ENCODE measurements at regions not wholly inside any gene's neighbourhood (a gene's known extent, or its start where the extent isn't known, plus 50 kb on each side); places are given as distances from the start of the nearest gene placed in this dataset.

GRCh38 chr18:71827301-71827700 is 716.8 kb downstream of the CBLN2 start:
- ATAC-seq: no peak
- Mint-ChIP-seq H3K4me3 (no peak overlapping the region), H3K36me3 (peaks cover 27% of the 10 kb centered on the region), H3K27me3 (ENCODE audit: low read depth) (peaks cover 3% of the 10 kb centered on the region), H3K9me3 (peaks cover 49% of the 10 kb centered on the region), H3K4me1 (peaks cover 11% of the 10 kb centered on the region), H3K27ac (no peak overlapping the region)
- CTCF ChIA-PET: no interaction called here
- no peak for DNase-seq (ENCODE audit: low spot score)
- POLR2A ChIA-PET: no interaction called here
- no peak for TF ChIP-seq JUN (CRISPR knock-in tag; IDR thresholded peaks at IDR 0.05)
- TF ChIP-seq, protein P1, sequence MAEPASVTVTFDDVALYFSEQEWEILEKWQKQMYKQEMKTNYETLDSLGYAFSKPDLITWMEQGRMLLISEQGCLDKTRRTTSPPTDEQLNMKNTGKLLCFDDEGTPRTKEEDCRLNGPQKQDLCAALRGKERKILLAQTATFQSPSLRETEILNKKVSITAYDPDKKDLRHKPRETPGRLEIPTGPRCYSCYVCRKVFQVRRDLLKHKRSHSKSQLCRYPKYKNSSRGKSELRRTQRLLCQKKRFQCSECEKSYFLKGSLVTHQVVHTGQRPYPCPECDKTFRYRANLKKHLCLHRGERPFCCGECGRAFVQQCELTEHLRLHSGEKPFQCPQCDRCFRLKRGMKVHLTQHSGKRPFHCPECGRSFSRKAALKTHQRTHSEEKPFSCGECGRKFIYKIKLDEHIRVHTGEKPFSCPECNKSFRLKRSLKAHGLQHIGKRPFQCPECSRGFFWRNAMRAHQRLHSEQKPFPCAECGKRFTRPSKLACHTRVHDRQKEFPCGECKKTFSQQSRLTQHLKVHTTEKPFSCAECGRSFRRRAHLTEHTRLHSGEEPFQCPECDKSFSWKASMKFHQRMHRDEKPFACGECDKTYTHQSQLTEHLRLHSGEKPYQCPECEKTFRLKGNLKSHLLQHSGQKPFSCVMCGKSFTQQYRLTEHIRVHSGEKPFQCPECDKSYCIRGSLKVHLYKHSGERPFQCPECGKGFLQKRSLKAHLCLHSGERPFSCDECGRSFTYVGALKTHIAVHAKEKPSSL (CRISPR knock-in tag; conservative IDR thresholded peaks at IDR 0.05): no peak
- no peak for TF ChIP-seq ZNF396 (CRISPR knock-in tag; IDR thresholded peaks at IDR 0.05; ENCODE audit: borderline replicate concordance)
- TF ChIP-seq FOXP1 (CRISPR knock-in tag; IDR thresholded peaks at IDR 0.05; ENCODE audit: borderline replicate concordance): no peak
- no peak for TF ChIP-seq GABPB1 (CRISPR knock-in tag; IDR thresholded peaks at IDR 0.05)
- no peak for TF ChIP-seq HMGA2 (CRISPR knock-in tag; IDR thresholded peaks at IDR 0.05)
- no peak for TF ChIP-seq ZBTB21 (CRISPR knock-in tag; IDR thresholded peaks at IDR 0.05; ENCODE audit: borderline replicate concordance)
- TF ChIP-seq NFE2L1 (CRISPR knock-in tag; IDR thresholded peaks at IDR 0.05): no peak
- TF ChIP-seq, protein P2, sequence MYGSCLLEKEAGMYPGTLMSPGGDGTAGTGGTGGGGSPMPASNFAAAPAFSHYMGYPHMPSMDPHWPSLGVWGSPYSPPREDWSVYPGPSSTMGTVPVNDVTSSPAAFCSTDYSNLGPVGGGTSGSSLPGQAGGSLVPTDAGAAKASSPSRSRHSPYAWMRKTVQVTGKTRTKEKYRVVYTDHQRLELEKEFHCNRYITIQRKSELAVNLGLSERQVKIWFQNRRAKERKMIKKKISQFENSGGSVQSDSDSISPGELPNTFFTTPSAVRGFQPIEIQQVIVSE (CRISPR knock-in tag; IDR thresholded peaks at IDR 0.05; ENCODE audit: borderline replicate concordance): no peak
- no peak for TF ChIP-seq IRF2 (CRISPR knock-in tag; IDR thresholded peaks at IDR 0.05; ENCODE audit: borderline replicate concordance, low read depth)
- TF ChIP-seq NFYB (CRISPR knock-in tag; conservative IDR thresholded peaks at IDR 0.05; ENCODE audit: low read depth): no peak
- TF ChIP-seq SP1 (CRISPR knock-in tag; conservative IDR thresholded peaks at IDR 0.05): no peak
- no peak for TF ChIP-seq FOXJ3 (CRISPR knock-in tag; IDR thresholded peaks at IDR 0.05; ENCODE audit: borderline replicate concordance)
- TF ChIP-seq, protein P3, sequence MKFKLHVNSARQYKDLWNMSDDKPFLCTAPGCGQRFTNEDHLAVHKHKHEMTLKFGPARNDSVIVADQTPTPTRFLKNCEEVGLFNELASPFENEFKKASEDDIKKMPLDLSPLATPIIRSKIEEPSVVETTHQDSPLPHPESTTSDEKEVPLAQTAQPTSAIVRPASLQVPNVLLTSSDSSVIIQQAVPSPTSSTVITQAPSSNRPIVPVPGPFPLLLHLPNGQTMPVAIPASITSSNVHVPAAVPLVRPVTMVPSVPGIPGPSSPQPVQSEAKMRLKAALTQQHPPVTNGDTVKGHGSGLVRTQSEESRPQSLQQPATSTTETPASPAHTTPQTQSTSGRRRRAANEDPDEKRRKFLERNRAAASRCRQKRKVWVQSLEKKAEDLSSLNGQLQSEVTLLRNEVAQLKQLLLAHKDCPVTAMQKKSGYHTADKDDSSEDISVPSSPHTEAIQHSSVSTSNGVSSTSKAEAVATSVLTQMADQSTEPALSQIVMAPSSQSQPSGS (CRISPR knock-in tag; IDR thresholded peaks at IDR 0.05; ENCODE audit: borderline replicate concordance, low read depth): no peak
- TF ChIP-seq, protein P4, sequence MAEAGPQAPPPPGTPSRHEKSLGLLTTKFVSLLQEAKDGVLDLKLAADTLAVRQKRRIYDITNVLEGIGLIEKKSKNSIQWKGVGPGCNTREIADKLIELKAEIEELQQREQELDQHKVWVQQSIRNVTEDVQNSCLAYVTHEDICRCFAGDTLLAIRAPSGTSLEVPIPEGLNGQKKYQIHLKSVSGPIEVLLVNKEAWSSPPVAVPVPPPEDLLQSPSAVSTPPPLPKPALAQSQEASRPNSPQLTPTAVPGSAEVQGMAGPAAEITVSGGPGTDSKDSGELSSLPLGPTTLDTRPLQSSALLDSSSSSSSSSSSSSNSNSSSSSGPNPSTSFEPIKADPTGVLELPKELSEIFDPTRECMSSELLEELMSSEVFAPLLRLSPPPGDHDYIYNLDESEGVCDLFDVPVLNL (CRISPR knock-in tag; IDR thresholded peaks at IDR 0.05; ENCODE audit: borderline replicate concordance, low read depth): no peak
- no peak for TF ChIP-seq FOXK1 (CRISPR knock-in tag; IDR thresholded peaks at IDR 0.05)

- Mint-ChIP-seq H3K36me3 (peaks cover 25% of the 10 kb centered on the region), H3K27me3 (ENCODE audit: low read depth) (peaks cover 3% of the 10 kb centered on the region; the same call in 1 of the 2 replicates), H3K4me1 (no peaks in the 10 kb centered on the region), H3K4me3 (no peak overlapping the region), H3K27ac (no peak overlapping the region), H3K9me3 (peaks cover 62% of the 10 kb centered on the region)
- no peak for TF ChIP-seq JUN (CRISPR knock-in tag; IDR thresholded peaks at IDR 0.05)
- no peak for TF ChIP-seq TCF7 (CRISPR knock-in tag; IDR thresholded peaks at IDR 0.05; ENCODE audit: low read depth)
- TF ChIP-seq CREM (CRISPR knock-in tag; IDR thresholded peaks at IDR 0.05): no peak
- TF ChIP-seq PRRX2 (CRISPR knock-in tag; IDR thresholded peaks at IDR 0.05): no peak
- TF ChIP-seq, protein P1 (CRISPR knock-in tag; conservative IDR thresholded peaks at IDR 0.05): no peak
- TF ChIP-seq IRF2 (CRISPR knock-in tag; IDR thresholded peaks at IDR 0.05; ENCODE audit: borderline replicate concordance, low read depth): no peak
- TF ChIP-seq NFE2L1 (CRISPR knock-in tag; IDR thresholded peaks at IDR 0.05): no peak
- TF ChIP-seq FOXJ3 (CRISPR knock-in tag; IDR thresholded peaks at IDR 0.05; ENCODE audit: borderline replicate concordance): no peak
- no peak for TF ChIP-seq FOXK1 (CRISPR knock-in tag; IDR thresholded peaks at IDR 0.05)
- TF ChIP-seq ZMAT4 (CRISPR knock-in tag; IDR thresholded peaks at IDR 0.05): no peak
- TF ChIP-seq ATF3 (CRISPR knock-in tag; conservative IDR thresholded peaks at IDR 0.05): no peak
- ChIA-PET POLR2A (no interaction called here), CTCF (no interaction called here)
- DNase-seq (ENCODE audit: low spot score) (no peak), ATAC-seq (no peak)
These were observed 728.8 kb downstream of the CBLN2 start for GRCh38 chr18:71815305-71815704.
